ENCODE measurements at regions not wholly inside any gene's neighbourhood (a gene's known extent, or its start where the extent isn't known, plus 50 kb on each side); places are given as distances from the start of the nearest gene placed in this dataset.

- TF ChIP-seq CTCF (conservative IDR thresholded peaks at IDR 0.05 in 1 of 2, IDR thresholded peaks at IDR 0.05 in 1 of 2; ENCODE audit: extremely low read depth in 1 of 2, insufficient read depth in 1 of 2, low read depth in 1 of 2, low read length in 2 of 2) (no peak), EZH2 (IDR thresholded peaks at IDR 0.05; ENCODE audit: borderline replicate concordance, low read length) (no peak)
Measured at GRCh38 chr7:152969839-152970238, 210.3 kb downstream of the ACTR3B start.
